HEK293 (cell line): ENCODE measurements at regions not wholly inside any gene's neighbourhood (a gene's known extent, or its start where the extent isn't known, plus 50 kb on each side); places are given as distances from the start of the nearest gene placed in this dataset.

ENCODE experiments used
- CTCF ChIA-PET: fragments of 350-600 bp; formaldehyde crosslinking; extraction: SDS; loops from one replicate; lab custom pipeline; 2021; ENCODE audit warnings: antibody characterized with exemption; lab: Yijun Ruan, JAX
- POLR2A ChIA-PET: fragments of 300-600 bp; formaldehyde crosslinking; extraction: SDS; loops from one replicate; lab custom pipeline; 2020; ENCODE audit warnings: antibody characterized with exemption, inconsistent platforms; lab: Yijun Ruan, JAX
- H3K27ac ChIP-seq: fragments of 200-500 bp; sonication (Bioruptor generic); 2 replicates; pipeline ENCODE4 v1.5.1; 2014; ENCODE audit warnings: low read depth, low read length, control low read depth, inconsistent platforms; ENCODE audit errors: extremely low read depth
- H3K36me3 ChIP-seq, 2 experiments: fragments of 200-500 bp in 1 of 2; sonication (Bioruptor generic) in 1 of 2; 1 replicate in 1 of 2; 2 replicates in 1 of 2; pipeline ENCODE4 v1.5.1; 2014 to 2017; ENCODE audit warnings: inconsistent platforms in 2 of 2, low read length in 2 of 2; ENCODE audit not compliant: control insufficient read depth in 2 of 2, insufficient read depth in 1 of 2
- H3K4me1 ChIP-seq: fragments of 200-500 bp; sonication (Bioruptor generic); 2 replicates; pipeline ENCODE4 v1.5.1; 2014; ENCODE audit warnings: mild to moderate bottlenecking, low read length, inconsistent platforms; ENCODE audit not compliant: control insufficient read depth, insufficient read depth
- H3K4me3 ChIP-seq: 2 replicates; pipeline ENCODE4 v1.5.1; 2011; ENCODE audit warnings: low read depth, mild to moderate bottlenecking, control low read depth, low read length, moderate library complexity
- H3K9me3 ChIP-seq: fragments of 200-500 bp; sonication (Bioruptor generic); 2 replicates; pipeline ENCODE4 v1.5.1; 2014; ENCODE audit warnings: low read depth, low read length, inconsistent platforms; ENCODE audit not compliant: control insufficient read depth, insufficient read depth
- BCL11A ChIP-seq: fragments of 450-650 bp; formaldehyde crosslinking; IDR thresholded peaks from 2 replicates; pipeline ENCODE4 v1.5.1; 2016; ENCODE audit warnings: low read depth, missing biosample characterization, missing genetic modification characterization
- GLI4 ChIP-seq: fragments of 450-650 bp; formaldehyde crosslinking; IDR thresholded peaks from 2 replicates; pipeline ENCODE4 v1.5.1; 2016; ENCODE audit warnings: missing biosample characterization, missing genetic modification characterization
- KLF10 ChIP-seq: fragments of 450-650 bp; IDR thresholded peaks from 2 replicates; pipeline ENCODE4 v1.5.1; 2018; ENCODE audit warnings: missing biosample characterization, mild to moderate bottlenecking, missing genetic modification characterization
- SALL2 ChIP-seq: fragments of 450-650 bp; formaldehyde crosslinking; IDR thresholded peaks from 2 replicates; pipeline ENCODE4 v1.5.0; 2017; ENCODE audit warnings: missing biosample characterization, mild to moderate bottlenecking, missing genetic modification characterization, borderline replicate concordance
- SP7 ChIP-seq: fragments of 450-650 bp; formaldehyde crosslinking; IDR thresholded peaks from 2 replicates; pipeline ENCODE4 v1.5.1; 2016; ENCODE audit warnings: missing biosample characterization, missing genetic modification characterization
- ZFP69B ChIP-seq: fragments of 450-650 bp; formaldehyde crosslinking; IDR thresholded peaks from 2 replicates; pipeline ENCODE4 v1.5.1; 2016; ENCODE audit warnings: missing biosample characterization, missing genetic modification characterization
- ZNF184 ChIP-seq: fragments of 450-650 bp; IDR thresholded peaks from 2 replicates; pipeline ENCODE4 v1.5.1; 2018; ENCODE audit warnings: missing biosample characterization, mild to moderate bottlenecking, missing genetic modification characterization
- ZNF221 ChIP-seq: fragments of 450-650 bp; formaldehyde crosslinking; IDR thresholded peaks from 2 replicates; pipeline ENCODE4 v1.5.1; 2017; ENCODE audit warnings: missing biosample characterization, missing genetic modification characterization, borderline replicate concordance
- ZNF426 ChIP-seq: fragments of 450-650 bp; formaldehyde crosslinking; IDR thresholded peaks from 2 replicates; pipeline ENCODE4 v1.5.1; 2017; ENCODE audit warnings: missing biosample characterization, missing genetic modification characterization, mild to moderate bottlenecking, inconsistent platforms, moderate library complexity
- ZNF48 ChIP-seq: fragments of 450-650 bp; formaldehyde crosslinking; IDR thresholded peaks from 2 replicates; pipeline ENCODE4 v1.5.1; 2016; ENCODE audit warnings: missing biosample characterization, missing genetic modification characterization
- ZNF501 ChIP-seq: fragments of 450-650 bp; formaldehyde crosslinking; IDR thresholded peaks from 2 replicates; pipeline ENCODE4 v1.5.1; 2016; ENCODE audit warnings: missing biosample characterization, missing genetic modification characterization
- ZNF521 ChIP-seq: fragments of 450-650 bp; formaldehyde crosslinking; IDR thresholded peaks from 2 replicates; pipeline ENCODE4 v1.5.1; 2017; ENCODE audit warnings: missing biosample characterization, mild to moderate bottlenecking, missing genetic modification characterization
- ZNF561 ChIP-seq: fragments of 450-650 bp; IDR thresholded peaks from 2 replicates; pipeline ENCODE4 v1.5.1; 2018; ENCODE audit warnings: missing biosample characterization, missing genetic modification characterization, borderline replicate concordance
- ZNF621 ChIP-seq: fragments of 450-650 bp; formaldehyde crosslinking; IDR thresholded peaks from 2 replicates; pipeline ENCODE4 v1.5.1; 2017; ENCODE audit warnings: missing biosample characterization, missing genetic modification characterization
- ZNF792 ChIP-seq: fragments of 450-650 bp; formaldehyde crosslinking; IDR thresholded peaks from 2 replicates; pipeline ENCODE4 v1.5.1; 2016; ENCODE audit warnings: missing biosample characterization, missing genetic modification characterization
- TF ChIP-seq, protein P1 (sequence below): fragments of 450-650 bp; formaldehyde crosslinking; IDR thresholded peaks from 2 replicates; pipeline ENCODE4 v1.5.1; 2016; ENCODE audit warnings: missing biosample characterization, missing genetic modification characterization
- TF ChIP-seq, protein P2 (sequence below): fragments of 450-650 bp; formaldehyde crosslinking; conservative IDR thresholded peaks from 2 replicates; pipeline ENCODE4 v1.5.1; 2016; ENCODE audit warnings: low read depth, missing biosample characterization, missing genetic modification characterization
- TF ChIP-seq, protein P3 (sequence below): fragments of 450-650 bp; formaldehyde crosslinking; IDR thresholded peaks from 2 replicates; pipeline ENCODE4 v1.5.1; 2016; ENCODE audit warnings: missing biosample characterization, missing genetic modification characterization
- TF ChIP-seq, protein P4 (sequence below): fragments of 450-650 bp; formaldehyde crosslinking; IDR thresholded peaks from 2 replicates; pipeline ENCODE4 v1.5.1; 2017; ENCODE audit warnings: missing biosample characterization, missing genetic modification characterization

DNA sequence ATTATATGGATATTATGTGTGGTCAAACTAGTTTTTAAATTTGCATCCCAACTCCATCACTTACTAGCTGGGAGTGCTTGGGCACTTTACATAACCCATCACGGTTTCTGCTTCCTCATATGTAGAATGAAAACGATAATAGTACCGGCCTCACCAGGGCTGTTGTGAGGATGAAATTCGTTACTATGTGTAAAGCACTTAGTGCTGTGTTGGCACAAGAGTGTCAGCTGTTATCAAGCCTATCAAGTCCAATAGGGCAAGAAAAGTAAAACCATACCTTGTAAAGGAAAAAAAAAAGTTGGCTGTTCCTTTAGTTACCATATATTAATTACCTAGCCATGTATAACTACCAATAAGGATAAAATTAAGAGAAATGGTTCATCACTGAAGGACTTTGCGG, 65.4 kb downstream of the TET3 start:
- peaks cover 9% of the 10 kb centered on the region for H3K4me1 ChIP-seq
- ChIA-PET POLR2A (no interaction called here), CTCF (no interaction called here)
- no peaks in the 10 kb centered on the region for H3K9me3 ChIP-seq
- no peak overlapping the region for H3K27ac ChIP-seq
- no peak overlapping the region for H3K4me3 ChIP-seq
- peaks cover 0 to 24% of the 10 kb centered on the region in 2 experiments; a peak in 1 of 3 replicates for H3K36me3 ChIP-seq
- no peak for TF ChIP-seq ZNF621 (tag by site-specific recombination)
- TF ChIP-seq ZNF221 (tag by site-specific recombination), result no peak
- TF ChIP-seq, protein P1, sequence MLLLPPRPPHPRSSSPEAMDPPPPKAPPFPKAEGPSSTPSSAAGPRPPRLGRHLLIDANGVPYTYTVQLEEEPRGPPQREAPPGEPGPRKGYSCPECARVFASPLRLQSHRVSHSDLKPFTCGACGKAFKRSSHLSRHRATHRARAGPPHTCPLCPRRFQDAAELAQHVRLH, result no peak
- no peak for TF ChIP-seq SP7 (tag by site-specific recombination)
- TF ChIP-seq ZNF792 (tag by site-specific recombination), result no peak

DNA sequence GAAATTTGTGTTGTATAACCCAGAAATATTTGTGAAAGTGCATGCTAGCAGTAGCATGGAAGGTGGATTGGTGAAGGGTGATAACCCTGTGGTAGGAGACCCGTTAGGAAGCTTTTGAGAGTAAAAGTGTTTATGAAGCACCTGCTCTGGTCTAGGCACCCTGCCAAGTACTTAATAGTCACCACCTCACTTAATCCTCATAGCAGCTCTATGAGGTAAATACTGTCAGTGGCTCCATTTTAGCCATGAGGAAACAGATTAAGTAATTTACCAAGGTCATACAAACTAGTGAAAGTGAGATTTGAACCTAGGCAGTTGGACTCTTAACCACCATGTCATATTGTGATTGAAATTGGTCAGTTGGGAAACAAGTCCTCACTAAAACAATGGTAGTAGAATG, 66.8 kb downstream of the TET3 start:
- CTCF ChIA-PET, result interaction anchor here (0.6 to 0.7 kb wide), 2 partner anchors 12 kb away, joined by 4 read pairs; no protein-coding TSS in a partner anchor
- TF ChIP-seq GLI4 (tag by site-specific recombination), result no peak
- TF ChIP-seq SALL2 (tag by site-specific recombination), result no peak
- no peak for TF ChIP-seq ZNF561 (tag by site-specific recombination)
- TF ChIP-seq ZNF184, result no peak
- no peak for TF ChIP-seq ZNF426 (tag by site-specific recombination)
- TF ChIP-seq ZNF501 (tag by site-specific recombination), result no peak
- no peak for TF ChIP-seq ZNF48 (tag by site-specific recombination)
- no peak for TF ChIP-seq BCL11A (tag by site-specific recombination)
- TF ChIP-seq, protein P2, sequence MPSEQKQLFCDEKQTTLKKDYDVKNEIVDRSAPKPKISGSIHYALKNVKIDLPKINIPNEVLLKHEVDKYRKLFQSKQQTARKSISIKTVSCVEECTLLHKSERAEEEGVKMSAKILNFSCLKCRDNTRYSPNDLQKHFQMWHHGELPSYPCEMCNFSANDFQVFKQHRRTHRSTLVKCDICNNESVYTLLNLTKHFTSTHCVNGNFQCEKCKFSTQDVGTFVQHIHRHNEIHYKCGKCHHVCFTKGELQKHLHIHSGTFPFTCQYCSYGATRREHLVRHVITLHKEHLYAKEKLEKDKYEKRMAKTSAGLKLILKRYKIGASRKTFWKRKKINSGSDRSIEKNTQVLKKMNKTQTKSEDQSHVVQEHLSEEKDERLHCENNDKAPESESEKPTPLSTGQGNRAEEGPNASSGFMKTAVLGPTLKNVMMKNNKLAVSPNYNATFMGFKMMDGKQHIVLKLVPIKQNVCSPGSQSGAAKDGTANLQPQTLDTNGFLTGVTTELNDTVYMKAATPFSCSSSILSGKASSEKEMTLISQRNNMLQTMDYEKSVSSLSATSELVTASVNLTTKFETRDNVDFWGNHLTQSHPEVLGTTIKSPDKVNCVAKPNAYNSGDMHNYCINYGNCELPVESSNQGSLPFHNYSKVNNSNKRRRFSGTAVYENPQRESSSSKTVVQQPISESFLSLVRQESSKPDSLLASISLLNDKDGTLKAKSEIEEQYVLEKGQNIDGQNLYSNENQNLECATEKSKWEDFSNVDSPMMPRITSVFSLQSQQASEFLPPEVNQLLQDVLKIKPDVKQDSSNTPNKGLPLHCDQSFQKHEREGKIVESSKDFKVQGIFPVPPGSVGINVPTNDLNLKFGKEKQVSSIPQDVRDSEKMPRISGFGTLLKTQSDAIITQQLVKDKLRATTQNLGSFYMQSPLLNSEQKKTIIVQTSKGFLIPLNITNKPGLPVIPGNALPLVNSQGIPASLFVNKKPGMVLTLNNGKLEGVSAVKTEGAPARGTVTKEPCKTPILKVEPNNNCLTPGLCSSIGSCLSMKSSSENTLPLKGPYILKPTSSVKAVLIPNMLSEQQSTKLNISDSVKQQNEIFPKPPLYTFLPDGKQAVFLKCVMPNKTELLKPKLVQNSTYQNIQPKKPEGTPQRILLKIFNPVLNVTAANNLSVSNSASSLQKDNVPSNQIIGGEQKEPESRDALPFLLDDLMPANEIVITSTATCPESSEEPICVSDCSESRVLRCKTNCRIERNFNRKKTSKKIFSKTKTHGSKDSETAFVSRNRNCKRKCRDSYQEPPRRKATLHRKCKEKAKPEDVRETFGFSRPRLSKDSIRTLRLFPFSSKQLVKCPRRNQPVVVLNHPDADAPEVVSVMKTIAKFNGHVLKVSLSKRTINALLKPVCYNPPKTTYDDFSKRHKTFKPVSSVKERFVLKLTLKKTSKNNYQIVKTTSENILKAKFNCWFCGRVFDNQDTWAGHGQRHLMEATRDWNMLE (tag by site-specific recombination), result no peak
- TF ChIP-seq, protein P3, sequence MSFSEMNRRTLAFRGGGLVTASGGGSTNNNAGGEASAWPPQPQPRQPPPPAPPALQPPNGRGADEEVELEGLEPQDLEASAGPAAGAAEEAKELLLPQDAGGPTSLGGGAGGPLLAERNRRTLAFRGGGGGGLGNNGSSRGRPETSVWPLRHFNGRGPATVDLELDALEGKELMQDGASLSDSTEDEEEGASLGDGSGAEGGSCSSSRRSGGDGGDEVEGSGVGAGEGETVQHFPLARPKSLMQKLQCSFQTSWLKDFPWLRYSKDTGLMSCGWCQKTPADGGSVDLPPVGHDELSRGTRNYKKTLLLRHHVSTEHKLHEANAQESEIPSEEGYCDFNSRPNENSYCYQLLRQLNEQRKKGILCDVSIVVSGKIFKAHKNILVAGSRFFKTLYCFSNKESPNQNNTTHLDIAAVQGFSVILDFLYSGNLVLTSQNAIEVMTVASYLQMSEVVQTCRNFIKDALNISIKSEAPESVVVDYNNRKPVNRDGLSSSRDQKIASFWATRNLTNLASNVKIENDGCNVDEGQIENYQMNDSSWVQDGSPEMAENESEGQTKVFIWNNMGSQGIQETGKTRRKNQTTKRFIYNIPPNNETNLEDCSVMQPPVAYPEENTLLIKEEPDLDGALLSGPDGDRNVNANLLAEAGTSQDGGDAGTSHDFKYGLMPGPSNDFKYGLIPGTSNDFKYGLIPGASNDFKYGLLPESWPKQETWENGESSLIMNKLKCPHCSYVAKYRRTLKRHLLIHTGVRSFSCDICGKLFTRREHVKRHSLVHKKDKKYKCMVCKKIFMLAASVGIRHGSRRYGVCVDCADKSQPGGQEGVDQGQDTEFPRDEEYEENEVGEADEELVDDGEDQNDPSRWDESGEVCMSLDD (tag by site-specific recombination), result no peak
- no peak for TF ChIP-seq ZNF521
- TF ChIP-seq, protein P4, sequence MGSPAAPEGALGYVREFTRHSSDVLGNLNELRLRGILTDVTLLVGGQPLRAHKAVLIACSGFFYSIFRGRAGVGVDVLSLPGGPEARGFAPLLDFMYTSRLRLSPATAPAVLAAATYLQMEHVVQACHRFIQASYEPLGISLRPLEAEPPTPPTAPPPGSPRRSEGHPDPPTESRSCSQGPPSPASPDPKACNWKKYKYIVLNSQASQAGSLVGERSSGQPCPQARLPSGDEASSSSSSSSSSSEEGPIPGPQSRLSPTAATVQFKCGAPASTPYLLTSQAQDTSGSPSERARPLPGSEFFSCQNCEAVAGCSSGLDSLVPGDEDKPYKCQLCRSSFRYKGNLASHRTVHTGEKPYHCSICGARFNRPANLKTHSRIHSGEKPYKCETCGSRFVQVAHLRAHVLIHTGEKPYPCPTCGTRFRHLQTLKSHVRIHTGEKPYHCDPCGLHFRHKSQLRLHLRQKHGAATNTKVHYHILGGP (tag by site-specific recombination), result no peak
- TF ChIP-seq KLF10, result no peak
- no peak for TF ChIP-seq ZFP69B (tag by site-specific recombination)
- TF ChIP-seq, all 188 proteins: peak for 0
- Histone ChIP-seq H3K9me3 (no peaks in the 10 kb centered on the region), H3K4me1 (peaks cover 9% of the 10 kb centered on the region), H3K36me3 (peaks cover 0 to 23% of the 10 kb centered on the region in 2 experiments; a peak in 1 of 3 replicates), H3K4me3 (no peak overlapping the region), H3K27ac (no peak overlapping the region)
- POLR2A ChIA-PET, result no interaction called here
